GM12864 (cell line): ENCODE measurements at regions not wholly inside any gene's neighbourhood (a gene's known extent, or its start where the extent isn't known, plus 50 kb on each side); places are given as distances from the start of the nearest gene placed in this dataset.

ENCODE experiments used
- DNase-seq: peaks from one replicate; pipeline ENCODE4 v3.0.0-alpha.2; 2011; ENCODE audit warnings: low read depth
- H3K4me3 ChIP-seq: 2 replicates; pipeline ENCODE4 v1.5.1; 2011; ENCODE audit warnings: mild to moderate bottlenecking, low read depth, low read length, control low read depth
- TF ChIP-seq, protein P1 (sequence below): IDR thresholded peaks from 2 replicates; pipeline ENCODE4 v1.5.1; 2011; ENCODE audit warnings: low read depth, mild to moderate bottlenecking, moderate library complexity, low read length, control low read depth, inconsistent platforms; ENCODE audit errors: missing control alignments

DNA sequence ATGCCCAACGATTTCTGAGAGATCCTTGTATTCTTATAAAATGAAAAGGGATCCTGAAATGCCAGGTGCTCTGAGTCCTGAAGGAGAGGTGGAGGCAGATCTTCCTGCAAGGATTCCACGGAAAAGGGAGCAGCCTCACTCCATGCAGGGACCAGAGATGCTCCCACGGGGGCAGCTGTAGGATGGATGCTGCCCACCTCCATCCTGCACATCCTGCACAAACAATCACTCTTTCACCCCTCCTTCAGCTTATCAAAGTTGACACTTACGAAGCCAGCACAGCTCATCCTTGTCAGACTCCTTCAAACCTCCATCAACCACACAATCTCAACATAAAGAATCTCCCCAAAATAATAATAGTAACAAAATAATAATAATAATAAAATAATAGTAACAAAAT lies 119.1 kb downstream of the GGTLC2 start:
- no peak for DNase-seq
- H3K4me3 ChIP-seq: no peak overlapping the region
- TF ChIP-seq, protein P1, sequence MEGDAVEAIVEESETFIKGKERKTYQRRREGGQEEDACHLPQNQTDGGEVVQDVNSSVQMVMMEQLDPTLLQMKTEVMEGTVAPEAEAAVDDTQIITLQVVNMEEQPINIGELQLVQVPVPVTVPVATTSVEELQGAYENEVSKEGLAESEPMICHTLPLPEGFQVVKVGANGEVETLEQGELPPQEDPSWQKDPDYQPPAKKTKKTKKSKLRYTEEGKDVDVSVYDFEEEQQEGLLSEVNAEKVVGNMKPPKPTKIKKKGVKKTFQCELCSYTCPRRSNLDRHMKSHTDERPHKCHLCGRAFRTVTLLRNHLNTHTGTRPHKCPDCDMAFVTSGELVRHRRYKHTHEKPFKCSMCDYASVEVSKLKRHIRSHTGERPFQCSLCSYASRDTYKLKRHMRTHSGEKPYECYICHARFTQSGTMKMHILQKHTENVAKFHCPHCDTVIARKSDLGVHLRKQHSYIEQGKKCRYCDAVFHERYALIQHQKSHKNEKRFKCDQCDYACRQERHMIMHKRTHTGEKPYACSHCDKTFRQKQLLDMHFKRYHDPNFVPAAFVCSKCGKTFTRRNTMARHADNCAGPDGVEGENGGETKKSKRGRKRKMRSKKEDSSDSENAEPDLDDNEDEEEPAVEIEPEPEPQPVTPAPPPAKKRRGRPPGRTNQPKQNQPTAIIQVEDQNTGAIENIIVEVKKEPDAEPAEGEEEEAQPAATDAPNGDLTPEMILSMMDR: no peak

DNA sequence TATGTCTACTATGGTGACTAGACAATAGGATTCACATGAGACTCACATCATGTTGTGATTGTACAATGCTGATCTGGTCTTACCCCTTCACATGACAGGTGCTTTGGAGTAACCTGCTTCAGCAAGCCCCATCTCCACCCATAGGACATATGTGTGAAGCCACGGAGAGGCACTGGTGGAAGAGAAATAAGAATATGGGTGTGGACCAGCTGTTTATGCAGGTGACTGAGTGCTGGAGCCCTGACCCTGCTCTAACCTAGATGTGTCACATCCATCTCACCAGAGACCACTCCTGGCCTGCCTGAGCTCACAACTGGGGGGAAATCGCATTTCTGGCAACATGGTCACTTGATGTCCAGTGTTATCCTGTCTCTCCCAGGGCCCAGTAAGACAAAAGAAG lies 119.7 kb downstream of the GGTLC2 start:
- TF ChIP-seq, protein P1: no peak
- H3K4me3 ChIP-seq: no peak overlapping the region
- DNase-seq: no peak

DNA sequence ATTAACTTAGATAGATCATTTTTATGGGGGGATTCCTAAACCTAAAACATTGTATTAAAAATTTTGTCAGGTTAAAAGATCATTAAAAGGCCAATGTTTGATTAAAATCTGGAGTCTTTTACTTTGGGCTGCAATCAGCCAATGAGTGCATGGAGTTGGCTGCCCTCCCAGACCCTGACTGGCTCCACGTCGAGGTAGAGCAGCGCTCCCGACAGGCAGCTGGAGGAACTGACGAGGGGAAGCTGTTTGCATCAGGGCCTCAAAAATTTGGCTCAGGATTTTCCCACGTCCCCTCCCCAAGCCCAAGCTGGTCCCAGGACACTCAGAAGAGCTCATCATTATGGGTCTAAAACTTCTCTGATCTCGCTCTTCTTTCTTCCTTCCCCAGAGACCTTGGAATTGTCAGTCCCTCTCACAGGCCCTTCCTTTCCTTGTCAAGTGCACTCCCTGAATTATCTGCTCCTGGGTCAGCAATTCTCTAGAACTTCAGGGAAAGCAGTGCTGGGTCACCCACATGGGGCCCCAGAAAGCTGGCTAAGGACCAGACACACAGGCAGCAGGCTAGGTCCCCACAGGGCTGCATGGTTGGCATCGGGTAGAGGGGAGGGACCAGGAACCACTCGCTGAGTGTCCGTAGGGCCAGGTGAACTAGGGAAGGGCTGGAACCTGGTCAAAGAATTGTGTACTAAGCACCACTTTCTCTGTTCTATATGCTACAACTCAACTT lies 119.6 kb upstream of the IGLL5 start:
- TF ChIP-seq, protein P1: peak; percentile 29
- H3K4me3 ChIP-seq: no peak overlapping the region
- no peak for DNase-seq

DNA sequence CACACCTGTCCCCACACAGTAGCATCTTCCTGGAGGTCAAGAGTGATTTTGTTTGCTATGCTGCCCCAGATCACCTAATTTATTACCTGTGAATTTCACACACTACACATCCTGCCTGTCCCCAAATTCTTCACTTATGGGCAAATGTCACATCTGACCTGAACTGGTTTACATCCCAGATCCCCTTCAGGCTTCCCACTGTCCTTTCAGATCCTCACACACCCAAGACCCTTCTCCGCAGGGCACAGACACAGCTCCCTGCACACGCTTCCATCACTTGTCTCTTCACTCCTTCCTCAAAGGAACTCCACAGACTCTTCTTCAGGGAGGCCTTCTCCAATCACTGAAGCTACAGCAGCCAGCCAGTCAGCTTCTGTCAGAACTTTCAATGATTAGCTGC lies 118.7 kb upstream of the IGLL5 start:
- no peak overlapping the region for H3K4me3 ChIP-seq
- TF ChIP-seq, protein P1: no peak
- no peak for DNase-seq

DNA sequence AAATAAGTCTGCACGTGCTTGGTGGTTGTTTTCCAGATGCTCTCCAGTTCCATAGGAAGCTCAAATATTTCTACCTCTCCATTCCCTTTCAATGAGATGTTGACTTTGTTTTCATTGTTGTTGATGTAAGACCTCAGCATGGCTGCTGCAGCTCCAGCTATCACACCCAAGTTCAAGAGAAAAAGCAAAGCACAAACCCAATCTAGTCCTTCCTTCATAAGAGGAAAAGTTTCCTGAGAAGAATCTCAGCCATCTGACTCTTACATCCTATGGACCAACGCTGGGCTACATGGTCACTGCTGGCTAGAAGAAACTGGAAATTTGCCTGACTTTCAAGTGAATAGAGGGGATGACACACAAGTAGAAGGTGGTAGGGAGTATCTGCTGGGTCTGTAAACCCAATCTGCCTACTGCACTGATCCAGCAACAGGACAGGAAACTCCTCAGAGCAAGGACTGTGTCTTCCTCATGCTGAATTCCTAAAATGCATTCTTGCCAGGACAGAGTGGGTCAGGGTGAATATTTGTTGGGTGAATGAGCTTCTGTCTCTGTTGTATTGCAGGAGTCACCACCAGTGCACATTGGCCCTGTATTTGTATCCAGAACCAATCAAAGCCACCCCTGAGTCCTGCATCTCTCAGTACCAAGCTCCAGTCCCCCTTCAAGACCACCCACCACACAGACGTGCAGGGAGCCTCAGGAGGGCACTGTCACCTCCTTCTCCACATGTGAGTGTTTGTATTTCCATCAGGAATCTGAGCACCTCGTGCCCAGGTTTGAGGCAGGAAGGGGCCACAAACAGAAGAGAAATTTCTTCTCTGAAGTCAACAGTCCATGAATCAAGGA lies 118.0 kb upstream of the IGLL5 start:
- DNase-seq: no peak
- H3K4me3 ChIP-seq: no peak overlapping the region
- TF ChIP-seq, protein P1: no peak

DNA sequence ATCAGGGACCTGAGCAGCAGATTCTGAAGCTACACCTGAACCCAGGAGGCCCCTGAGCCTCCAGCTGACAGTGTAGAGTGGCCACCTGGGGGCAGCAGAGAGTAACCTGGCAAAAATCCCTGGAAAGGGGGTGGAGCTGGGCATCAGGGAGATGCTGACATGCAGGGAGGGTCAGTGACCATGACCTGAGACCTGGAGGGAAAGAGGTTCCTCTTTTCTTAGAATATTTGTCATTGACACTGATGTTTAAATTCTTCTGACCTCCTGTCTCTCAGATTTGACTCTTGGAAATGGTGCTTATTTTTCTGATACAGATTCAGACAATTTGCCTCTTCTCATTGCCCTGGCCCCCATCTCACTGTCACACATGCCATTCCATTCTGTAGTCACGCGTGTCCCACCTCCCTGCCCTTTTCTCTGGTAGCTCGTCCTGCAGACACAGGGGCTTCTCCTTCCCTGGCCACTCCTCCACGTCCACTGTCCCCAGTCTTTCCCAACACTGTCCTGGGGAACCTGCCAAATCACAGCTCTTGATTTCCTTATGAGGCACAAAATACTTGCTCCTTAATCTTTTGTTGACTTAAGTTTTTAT lies 117.2 kb upstream of the IGLL5 start:
- no peak overlapping the region for H3K4me3 ChIP-seq
- TF ChIP-seq, protein P1: peak; percentile 87
- no peak for DNase-seq
